ENCODE measurements at regions not wholly inside any gene's neighbourhood (a gene's known extent, or its start where the extent isn't known, plus 50 kb on each side); places are given as distances from the start of the nearest gene placed in this dataset.

GRCh38 chr4:43357252-43357974, 464.9 kb downstream of the GRXCR1 start:
- no peaks in the 10 kb centered on the region for H3K9me3 ChIP-seq
- intact Hi-C loops (cut with DNase I), result no loop called here
- no peak for ATAC-seq
- 64 to 79% (median 70%) methylated on average over 2 of the region's 2 CpGs for WGBS, 3 donors
- no peak overlapping the region for H3K4me3 ChIP-seq
- no peak for TF ChIP-seq CTCF (IDR thresholded peaks at IDR 0.05)
- H3K36me3 ChIP-seq (ENCODE audit: insufficient read depth in 1 of 2, low read depth in 1 of 2), result no peaks in the 10 kb centered on the region
- H3K27me3 ChIP-seq (ENCODE audit: insufficient read depth in 3 of 3, low read length in 2 of 3), result no peaks in the 10 kb centered on the region
- no peak for DNase-seq
- H3K27ac ChIP-seq, result no peak overlapping the region
- H3K4me1 ChIP-seq, result no peaks in the 10 kb centered on the region

GRCh38 chr4:43360296-43360695, 467.8 kb downstream of the GRXCR1 start:
- no peaks in the 10 kb centered on the region for H3K36me3 ChIP-seq (ENCODE audit: insufficient read depth in 1 of 2, low read depth in 1 of 2)
- no peak for TF ChIP-seq CTCF (IDR thresholded peaks at IDR 0.05)
- ATAC-seq (no peak), DNase-seq (no peak)
- intact Hi-C loops (cut with DNase I), result no loop called here
- 49 to 52% (median 51%) methylated on average over 2 of the region's 2 CpGs for WGBS, 3 donors
- no peaks in the 10 kb centered on the region for H3K27me3 ChIP-seq (ENCODE audit: insufficient read depth in 3 of 3, low read length in 2 of 3)
- H3K4me3 ChIP-seq, result no peak overlapping the region
- no peak overlapping the region for H3K27ac ChIP-seq
- no peaks in the 10 kb centered on the region for H3K4me1 ChIP-seq
- no peaks in the 10 kb centered on the region for H3K9me3 ChIP-seq

GRCh38 chr4:43362875-43363636, 470.5 kb downstream of the GRXCR1 start:
- Histone ChIP-seq H3K4me1 (no peaks in the 10 kb centered on the region), H3K9me3 (no peaks in the 10 kb centered on the region), H3K27ac (no peak overlapping the region), H3K36me3 (ENCODE audit: insufficient read depth in 1 of 2, low read depth in 1 of 2) (no peaks in the 10 kb centered on the region), H3K27me3 (ENCODE audit: insufficient read depth in 3 of 3, low read length in 2 of 3) (no peaks in the 10 kb centered on the region), H3K4me3 (no peak overlapping the region)
- DNase-seq, result no peak
- no peak for ATAC-seq
- intact Hi-C loops (cut with DNase I), result no loop called here
- no peak for TF ChIP-seq CTCF (IDR thresholded peaks at IDR 0.05)
- WGBS, 3 donors, result 96 to 100% (median 100%) methylated on average over 1 of the region's 1 CpG

- H3K4me3 ChIP-seq, result no peak overlapping the region
Measured at GRCh38 chr4:43369036-43369594, 476.6 kb downstream of the GRXCR1 start.

More at GRCh38 chr4:43369036-43369594, 476.6 kb downstream of the GRXCR1 start:
- no peaks in the 10 kb centered on the region for H3K36me3 ChIP-seq (ENCODE audit: insufficient read depth in 1 of 2, low read depth in 1 of 2)
- H3K4me1 ChIP-seq, result no peaks in the 10 kb centered on the region
- ATAC-seq (no peak), DNase-seq (no peak)
- intact Hi-C loops (cut with DNase I), result no loop called here
- no peaks in the 10 kb centered on the region for H3K9me3 ChIP-seq
- no peak for TF ChIP-seq CTCF (IDR thresholded peaks at IDR 0.05)
- no peak overlapping the region for H3K27ac ChIP-seq
- no peaks in the 10 kb centered on the region for H3K27me3 ChIP-seq (ENCODE audit: insufficient read depth in 3 of 3, low read length in 2 of 3)
- 52 to 55% (median 53%) methylated on average over 4 of the region's 4 CpGs for WGBS, 3 donors
